Endothelial cell of hepatic sinusoid (primary cell): ENCODE measurements at regions not wholly inside any gene's neighbourhood (a gene's known extent, or its start where the extent isn't known, plus 50 kb on each side); places are given as distances from the start of the nearest gene placed in this dataset.
"Not testable (repeated sequence)": the region's sequence is repeated elsewhere in the genome, so short reads cannot be mapped to it uniquely, and the experiment has no call there.

Experiments used
- in situ Hi-C: cut with HindIII; loops from 2 replicates; pipeline ENCODE4 v1.10.0; 2017; ENCODE audit warnings: low sequenced_read_pairs

DNA sequence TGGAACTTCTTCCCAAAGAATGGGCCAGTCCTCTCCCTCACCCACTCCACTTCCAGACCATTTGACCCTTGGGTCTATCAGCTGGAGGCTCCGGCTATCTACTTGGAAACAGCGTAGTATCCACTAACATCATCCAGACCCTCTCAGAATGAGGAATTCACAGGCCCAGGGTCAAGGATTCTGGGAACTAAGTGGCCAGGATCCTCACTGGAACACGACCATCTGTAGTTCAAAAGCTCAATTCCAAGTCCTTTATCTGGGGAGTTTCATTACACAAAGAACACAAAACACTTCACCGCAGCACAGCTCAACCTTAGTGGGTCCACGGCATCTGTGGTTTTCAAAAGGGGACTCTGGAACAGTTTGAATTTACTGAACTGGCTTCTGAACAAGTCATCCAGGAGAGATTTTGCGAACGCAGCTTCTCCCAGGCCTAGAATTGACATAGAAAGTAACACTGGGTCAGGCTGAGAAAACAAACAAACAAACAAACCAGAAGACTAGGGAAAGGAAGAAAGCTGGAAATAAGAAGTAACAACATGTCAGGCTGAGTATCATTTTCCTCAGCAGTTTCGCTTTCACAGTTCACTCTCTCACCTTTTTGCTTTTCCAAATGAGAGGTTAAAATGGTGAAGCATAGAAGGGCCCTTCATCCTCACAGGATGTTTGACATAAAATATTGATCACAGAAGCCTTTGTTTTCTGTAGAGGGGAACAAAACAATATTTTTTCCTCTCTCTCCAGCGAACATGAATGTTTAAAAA is 57.6 kb upstream of the USP6NL start:
- in situ Hi-C loops: no loop called here

DNA sequence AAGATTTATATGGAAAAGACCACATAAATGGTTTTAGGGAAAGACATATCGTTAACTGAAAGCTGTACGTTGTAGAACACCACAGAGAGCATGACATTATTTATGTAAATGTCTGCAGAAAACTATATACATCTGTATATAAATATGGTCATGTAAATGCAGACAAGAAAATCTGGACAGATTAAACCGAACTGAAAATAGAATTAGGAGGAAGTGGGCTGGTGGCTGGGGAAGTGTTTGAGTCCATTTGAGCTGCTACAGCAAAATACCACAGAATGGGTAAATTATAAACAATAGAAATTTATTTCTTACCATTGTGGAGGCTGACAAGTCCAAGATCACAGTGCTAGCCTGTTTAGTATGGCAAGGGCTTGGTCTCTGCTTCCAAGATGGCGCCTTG is 56.3 kb upstream of the USP6NL start:
- in situ Hi-C loops: no loop called here

DNA sequence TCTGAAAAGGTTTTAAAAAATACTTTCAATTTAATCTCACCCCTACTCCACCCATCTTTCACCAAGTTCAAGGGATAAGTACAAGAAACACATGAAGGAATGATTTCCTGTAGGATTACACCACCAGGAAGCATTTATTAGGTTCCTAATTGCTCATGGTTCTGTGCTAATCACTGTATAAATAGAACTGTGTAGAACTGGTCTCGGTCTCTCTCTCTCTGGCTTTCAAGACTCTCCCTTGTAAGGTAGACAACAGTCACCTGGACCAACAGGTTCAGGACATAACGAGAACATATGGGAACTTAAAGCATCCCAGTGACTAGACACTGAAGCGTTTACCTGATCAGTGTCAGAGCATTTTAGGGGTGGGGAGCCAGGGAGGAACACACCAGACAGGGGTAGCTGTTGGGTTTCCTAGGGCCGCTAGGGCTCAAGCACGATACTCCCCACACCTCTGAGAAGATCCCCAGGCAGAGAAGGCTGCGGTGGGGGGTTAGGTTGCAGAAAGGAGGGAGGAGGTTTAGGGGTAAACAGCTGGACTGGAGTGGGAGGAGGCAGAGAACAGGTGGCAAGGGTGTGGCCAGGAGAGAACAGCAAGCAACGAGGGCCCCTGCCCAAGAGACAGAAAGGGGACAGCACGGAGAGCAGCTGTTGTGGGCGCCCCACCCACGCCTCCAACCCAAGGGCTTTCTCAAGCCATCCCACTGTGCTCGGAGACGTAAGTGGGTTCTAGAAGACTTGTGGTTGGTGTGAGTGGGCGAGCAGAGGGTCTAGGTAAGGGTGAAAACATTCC is 52.5 kb upstream of the USP6NL start:
- in situ Hi-C loops: no loop called here

DNA sequence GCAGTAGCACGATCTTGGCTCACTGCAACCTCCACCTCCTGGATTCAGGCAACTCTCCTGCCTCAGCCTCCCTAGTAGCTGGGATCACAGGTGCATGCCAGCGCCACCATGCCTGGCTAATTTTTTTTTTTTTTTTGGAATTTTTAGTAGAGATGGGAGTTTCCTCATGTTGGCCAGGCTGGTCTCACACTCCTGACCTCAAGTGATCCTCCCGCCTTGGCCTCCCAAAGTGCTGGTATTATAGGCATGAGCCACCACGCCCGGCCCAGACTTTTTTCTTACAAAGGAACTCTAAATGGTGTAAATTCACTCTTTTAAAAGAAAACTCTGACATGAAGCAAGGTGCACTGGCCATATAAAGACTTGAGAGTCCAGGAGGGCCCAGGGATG is 51.7 kb upstream of the USP6NL start:
- in situ Hi-C loops: not testable (repeated sequence)

DNA sequence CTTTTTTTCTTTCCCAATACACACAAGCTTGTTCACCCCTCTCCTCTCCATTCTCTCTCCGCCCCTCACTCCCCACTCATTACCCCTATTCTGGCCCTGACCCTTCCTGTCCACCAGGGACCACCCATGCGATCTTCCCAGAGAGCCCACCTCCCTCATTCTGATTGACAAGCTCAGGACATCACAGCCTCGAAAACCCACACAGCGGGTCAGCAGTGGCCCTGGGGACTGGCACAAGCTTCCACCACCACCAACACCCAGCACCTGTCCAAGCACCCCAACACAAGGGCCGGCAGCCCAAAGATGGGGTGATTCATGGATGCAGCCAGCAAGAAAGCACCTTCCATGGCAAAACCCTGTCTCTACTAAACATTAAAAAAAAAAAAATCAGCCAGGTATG is 50.0 kb upstream of the USP6NL start:
- in situ Hi-C loops: no loop called here
